Stimulated activated CD4-positive, alpha-beta T cell treated with anti-CD3 and anti-CD28 coated beads, Interleukin-4, amount 100 ng/mL, for 24 hours (primary cell): ENCODE measurements at regions not wholly inside any gene's neighbourhood (a gene's known extent, or its start where the extent isn't known, plus 50 kb on each side); places are given as distances from the start of the nearest gene placed in this dataset.

Experiments used
- DNase-seq: peaks from one replicate; pipeline ENCODE4 v3.0.0-alpha.2; 2020

GRCh38 chr18:37661478-37661877, 95.9 kb upstream of the CELF4 start:
- DNase-seq: no peak

- DNase-seq: no peak
Observed at GRCh38 chr18:37661061-37661460, 95.5 kb upstream of the CELF4 start.

GRCh38 chr18:37660658-37661057, 95.1 kb upstream of the CELF4 start:
- no peak for DNase-seq

GRCh38 chr18:37659906-37660305, 94.3 kb upstream of the CELF4 start:
- no peak for DNase-seq

- DNase-seq: no peak
Observed at GRCh38 chr18:37658894-37659293, 93.3 kb upstream of the CELF4 start.

GRCh38 chr18:37657493-37657892, 91.9 kb upstream of the CELF4 start:
- no peak for DNase-seq

- no peak for DNase-seq
Observed at GRCh38 chr18:37654731-37655369, 89.3 kb upstream of the CELF4 start.

GRCh38 chr18:37654034-37654433, 88.4 kb upstream of the CELF4 start:
- no peak for DNase-seq

GRCh38 chr18:37653618-37654017, 88.0 kb upstream of the CELF4 start:
- DNase-seq: no peak

GRCh38 chr18:37649930-37650329, 84.3 kb upstream of the CELF4 start:
- DNase-seq: no peak

GRCh38 chr18:37649416-37649815, 83.8 kb upstream of the CELF4 start:
- DNase-seq: no peak

GRCh38 chr18:37641573-37641972, 76.0 kb upstream of the CELF4 start:
- DNase-seq: no peak

- no peak for DNase-seq
Observed at GRCh38 chr18:37640504-37640903, 74.9 kb upstream of the CELF4 start.

GRCh38 chr18:37639846-37640245, 74.2 kb upstream of the CELF4 start:
- DNase-seq: no peak

GRCh38 chr18:37637478-37637850, 71.9 kb upstream of the CELF4 start:
- DNase-seq: no peak

GRCh38 chr18:37636831-37637477, 71.4 kb upstream of the CELF4 start:
- DNase-seq: no peak

- no peak for DNase-seq
Observed at GRCh38 chr18:37634516-37634915, 68.9 kb upstream of the CELF4 start.

- DNase-seq: no peak
Observed at GRCh38 chr18:37631422-37631821, 65.8 kb upstream of the CELF4 start.

- no peak for DNase-seq
Observed at GRCh38 chr18:37630334-37630733, 64.7 kb upstream of the CELF4 start.

GRCh38 chr18:37628470-37629220, 63.0 kb upstream of the CELF4 start:
- no peak for DNase-seq

- no peak for DNase-seq
Observed at GRCh38 chr18:37624318-37624717, 58.7 kb upstream of the CELF4 start.

- DNase-seq: no peak
Observed at GRCh38 chr18:37619964-37620363, 54.4 kb upstream of the CELF4 start.

- DNase-seq: no peak
Observed at GRCh38 chr18:37617623-37618022, 52.0 kb upstream of the CELF4 start.
